Body of pancreas (tissue), 4 donors: ENCODE measurements at regions not wholly inside any gene's neighbourhood (a gene's known extent, or its start where the extent isn't known, plus 50 kb on each side); places are given as distances from the start of the nearest gene placed in this dataset.

Experiments
- ATAC-seq: fragments of 150-250 bp; one replicate; pipeline ENCODE4 v1.9.1; 2016
- DNase-seq, 4 donors: peaks; one replicate each; pipeline ENCODE4 v3.0.0-alpha.2; 2019
- H3K27ac ChIP-seq, 4 donors: fragments of 200-600 bp; sonication (generic); 1 replicate in 3 of 4; 2 replicates in 1 of 4; pipeline versions ENCODE4 v1.5.1 to v1.6.1; 2016 to 2019; ENCODE audit warnings: mild to moderate bottlenecking in 1 of 4, mixed read lengths in 1 of 4, moderate library complexity in 1 of 4
- H3K27me3 ChIP-seq, 2 donors: fragments of 200-600 bp; sonication (generic); one replicate each; pipeline ENCODE4 v1.6.0; 2016; ENCODE audit warnings: mild to moderate bottlenecking in 1 of 2
- H3K36me3 ChIP-seq, 2 donors: fragments of 200-600 bp; sonication (generic); replicated peaks in 1 of 2; 2 replicates each; pipeline ENCODE4 v1.5.1; 2016; ENCODE audit warnings: low read depth in 2 of 2; ENCODE audit not compliant: insufficient read depth in 1 of 2
- H3K4me1 ChIP-seq: fragments of 200-600 bp; sonication (generic); one replicate; pipeline ENCODE4 v1.6.0; 2016
- H3K4me3 ChIP-seq, 2 donors: fragments of 200-600 bp; sonication (generic); 1 replicate in 1 of 2; 2 replicates in 1 of 2; pipeline ENCODE4 v1.5.1; 2016 to 2019
- H3K9me3 ChIP-seq, 3 donors: fragments of 200-600 bp; sonication (generic); 1 replicate in 2 of 3; 2 replicates in 1 of 3; pipeline ENCODE4 v1.5.1; 2016
- CTCF ChIP-seq, 7 experiments: fragments of 450-650 bp in 4 of 7; fragments of 200-600 bp in 3 of 7; sonication (generic) in 3 of 7; IDR thresholded peaks; one replicate each; pipeline ENCODE4 v1.5.1; 2016 to 2019; ENCODE audit warnings: antibody characterized with exemption in 7 of 7
- POLR2A ChIP-seq, 3 donors: fragments of 450-650 bp; IDR thresholded peaks; one replicate each; pipeline ENCODE4 v1.6.1; 2016; ENCODE audit warnings: antibody characterized with exemption in 3 of 3, mild to moderate bottlenecking in 2 of 3
- WGBS, 2 donors: methylation state at CpG; one replicate each; pipeline ENCODE4 v1.1.5; 2017; 5-methylcytosine and 5-hydroxymethylcytosine counted together
- intact Hi-C: fragments of 100-400 bp; cut with DNase I; formaldehyde crosslinking; loops from one replicate; pipeline ENCODE4 v1.15.1; 2023

GRCh38 chr2:207239754-207240494 is 74.2 kb upstream of the KLF7 start:
- TF ChIP-seq POLR2A (IDR thresholded peaks at IDR 0.05) (no peak), CTCF (IDR thresholded peaks at IDR 0.05) (no peak)
- no peaks in the 10 kb centered on the region for H3K4me1 ChIP-seq
- 35 to 41% methylated on average over 9 of the region's 9 CpGs for WGBS, 2 donors
- no peaks in the 10 kb centered on the region for H3K9me3 ChIP-seq
- no peak for ATAC-seq
- no peaks in the 10 kb centered on the region for H3K27me3 ChIP-seq
- no peak overlapping the region for H3K4me3 ChIP-seq
- intact Hi-C loops = no loop called here
- H3K36me3 ChIP-seq = no peaks in the 10 kb centered on the region
- DNase-seq = no peak
- H3K27ac ChIP-seq = peak overlapping the region in 1 of 4 donors; percentile 40

DNA sequence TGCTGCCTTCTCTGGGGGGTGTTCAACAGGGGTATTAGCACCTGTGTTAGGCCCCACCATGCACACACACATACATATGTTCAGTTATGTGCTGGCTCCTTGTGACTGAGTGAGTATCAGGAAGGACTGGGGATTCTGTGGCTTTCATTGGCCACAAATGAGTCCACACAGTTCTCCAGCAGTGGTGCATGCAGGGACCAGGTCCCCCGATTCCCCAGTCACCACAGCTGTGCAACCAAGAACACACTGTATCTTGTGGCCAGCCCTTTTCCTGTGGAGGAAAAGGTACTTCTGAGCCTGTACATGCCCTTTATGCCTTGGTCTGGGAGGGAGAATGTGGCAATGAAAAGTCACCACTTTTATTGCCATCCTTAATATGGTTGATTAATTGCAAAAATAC is 74.9 kb upstream of the KLF7 start:
- no peak for ATAC-seq
- Histone ChIP-seq H3K4me3 (no peak overlapping the region), H3K27ac (no peak overlapping the region), H3K36me3 (no peaks in the 10 kb centered on the region), H3K9me3 (no peaks in the 10 kb centered on the region), H3K4me1 (no peaks in the 10 kb centered on the region), H3K27me3 (no peaks in the 10 kb centered on the region)
- intact Hi-C loops = no loop called here
- 67 to 86% methylated on average over 1 of the region's 1 CpG for WGBS, 2 donors
- no peak for DNase-seq
- TF ChIP-seq CTCF (IDR thresholded peaks at IDR 0.05) (no peak), POLR2A (IDR thresholded peaks at IDR 0.05) (no peak)

- DNase-seq (no peak), ATAC-seq (no peak)
- 48 to 70% methylated on average over 3 of the region's 3 CpGs for WGBS, 2 donors
- no peaks in the 10 kb centered on the region for H3K9me3 ChIP-seq
- H3K36me3 ChIP-seq = no peaks in the 10 kb centered on the region
- TF ChIP-seq POLR2A (IDR thresholded peaks at IDR 0.05) (no peak), CTCF (IDR thresholded peaks at IDR 0.05) (no peak)
- no peak overlapping the region for H3K4me3 ChIP-seq
- no peak overlapping the region for H3K27ac ChIP-seq
- H3K4me1 ChIP-seq = no peaks in the 10 kb centered on the region
- H3K27me3 ChIP-seq = no peaks in the 10 kb centered on the region
- intact Hi-C loops = no loop called here
Measured at GRCh38 chr2:207241198-207241597, 75.5 kb upstream of the KLF7 start.

DNA sequence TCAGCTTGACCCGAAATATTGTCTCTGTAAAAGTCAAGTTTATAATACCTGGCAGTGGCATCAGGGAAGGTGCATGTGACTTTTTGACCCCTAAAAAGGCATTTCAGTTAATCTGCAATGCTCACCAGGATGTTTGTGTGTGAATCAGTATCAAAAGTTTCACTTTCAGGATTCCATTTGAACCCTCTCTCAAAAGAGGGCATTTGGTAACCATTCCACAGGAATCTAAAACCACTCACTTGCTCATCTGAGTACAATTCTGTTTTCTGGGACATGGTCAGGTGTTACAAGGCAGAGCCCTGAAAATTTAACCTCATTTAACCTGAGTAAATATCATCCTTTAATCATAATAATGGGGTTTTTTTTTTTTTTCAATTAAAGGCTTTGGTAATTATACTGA is 77.9 kb upstream of the KLF7 start:
- ATAC-seq (no peak), DNase-seq (no peak)
- WGBS, 2 donors = 53 to 60% methylated on average over 1 of the region's 1 CpG
- TF ChIP-seq POLR2A (IDR thresholded peaks at IDR 0.05) = no peak
- H3K36me3 ChIP-seq = no peaks in the 10 kb centered on the region
- no peak overlapping the region for H3K4me3 ChIP-seq
- no peaks in the 10 kb centered on the region for H3K27me3 ChIP-seq
- no peaks in the 10 kb centered on the region for H3K9me3 ChIP-seq
- H3K27ac ChIP-seq = no peak overlapping the region
- H3K4me1 ChIP-seq = no peaks in the 10 kb centered on the region
- intact Hi-C loops = no loop called here

GRCh38 chr2:207244971-207245925 is 79.5 kb upstream of the KLF7 start:
- DNase-seq = no peak
- no peaks in the 10 kb centered on the region for H3K9me3 ChIP-seq
- H3K27ac ChIP-seq = no peak overlapping the region
- H3K4me1 ChIP-seq = no peaks in the 10 kb centered on the region
- TF ChIP-seq CTCF (IDR thresholded peaks at IDR 0.05) (no peak), POLR2A (IDR thresholded peaks at IDR 0.05) (no peak)
- no peak for ATAC-seq
- H3K27me3 ChIP-seq = no peaks in the 10 kb centered on the region
- no peak overlapping the region for H3K4me3 ChIP-seq
- WGBS, 2 donors = 41 to 51% methylated on average over 7 of the region's 7 CpGs
- intact Hi-C loops = no loop called here
- H3K36me3 ChIP-seq = no peaks in the 10 kb centered on the region
